ENCODE measurements at regions not wholly inside any gene's neighbourhood (a gene's known extent, or its start where the extent isn't known, plus 50 kb on each side); places are given as distances from the start of the nearest gene placed in this dataset.
"Not testable (repeated sequence)": the region's sequence is repeated elsewhere in the genome, so short reads cannot be mapped to it uniquely, and the experiment has no call there.

DNA sequence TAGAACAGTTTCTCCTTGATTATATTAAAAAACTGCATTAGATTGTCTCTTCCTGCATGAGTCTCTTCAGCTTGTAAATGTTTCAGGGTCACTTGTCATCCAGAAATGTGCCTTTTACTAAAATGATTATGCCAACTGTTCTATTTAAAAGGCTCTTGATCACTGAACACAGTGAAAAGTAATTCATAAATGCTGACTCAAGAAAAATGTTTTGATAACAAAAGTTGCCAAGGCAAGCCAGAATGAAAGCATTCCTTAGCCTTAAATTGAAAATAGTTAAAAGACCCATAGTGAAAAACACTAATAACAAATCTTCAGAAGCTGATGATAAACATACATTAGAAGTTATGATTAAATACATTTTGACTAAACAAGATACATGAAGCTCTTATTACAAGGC, 356.0 kb upstream of the KIF2B start:
- POLR2A ChIA-PET, result no interaction called here
- H3K4me1 Mint-ChIP-seq (ENCODE audit: low read depth), result no peaks in the 10 kb centered on the region
- no peak overlapping the region for H3K4me3 Mint-ChIP-seq
- no peaks in the 10 kb centered on the region for H3K36me3 Mint-ChIP-seq
- no peak overlapping the region for H3K27ac Mint-ChIP-seq
- CTCF ChIA-PET, result no interaction called here
- intact Hi-C loops (cut with micrococcal nuclease), result no loop called here
- H3K27me3 Mint-ChIP-seq, result no peaks in the 10 kb centered on the region
- no peak for DNase-seq
- H3K9me3 Mint-ChIP-seq, result peaks cover 17% of the 10 kb centered on the region

DNA sequence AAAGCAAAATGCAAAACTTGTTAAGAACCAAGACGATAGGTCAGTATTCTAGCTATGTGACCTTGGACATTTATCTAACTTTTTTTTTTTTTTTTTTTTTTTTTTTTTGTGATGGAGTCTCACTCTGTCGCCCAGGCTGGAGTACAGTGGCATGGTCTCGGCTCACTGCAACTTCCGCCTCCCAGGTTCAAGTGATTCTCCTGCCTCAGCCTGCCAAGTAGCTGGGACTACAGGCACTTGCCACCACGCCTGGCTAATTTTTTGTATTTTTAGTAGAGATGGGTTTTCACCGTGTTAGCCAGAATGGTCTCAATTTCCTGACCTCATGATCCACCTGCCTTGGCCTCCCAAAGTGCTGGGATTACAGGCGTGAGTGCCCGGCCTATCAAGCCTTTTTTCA, 358.3 kb upstream of the KIF2B start:
- H3K4me1 Mint-ChIP-seq (ENCODE audit: low read depth); H3K27me3 Mint-ChIP-seq; H3K36me3 Mint-ChIP-seq; H3K27ac Mint-ChIP-seq; intact Hi-C loops (cut with micrococcal nuclease); POLR2A ChIA-PET; DNase-seq; H3K4me3 Mint-ChIP-seq; CTCF ChIA-PET: not testable (repeated sequence)
- peaks cover 13% of the 10 kb centered on the region for H3K9me3 Mint-ChIP-seq

DNA sequence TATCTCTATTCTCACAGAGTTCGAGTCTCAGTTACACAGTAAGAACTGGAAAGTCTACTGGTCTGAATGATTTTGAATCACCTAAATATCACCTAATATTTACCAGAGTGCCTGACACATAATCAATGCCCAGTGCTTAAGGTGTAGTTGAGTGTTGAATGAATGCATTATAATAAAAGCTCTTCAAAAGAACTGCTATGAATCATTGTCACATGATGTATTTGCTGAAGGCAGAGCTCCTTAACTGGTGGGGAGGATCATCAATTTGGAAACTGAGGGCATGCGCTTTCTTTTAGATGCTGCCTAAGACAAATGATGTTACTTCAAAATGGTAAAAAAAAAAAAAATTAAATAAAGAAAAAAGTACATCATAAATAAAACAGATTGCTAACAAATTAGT, 359.4 kb upstream of the KIF2B start:
- no peak for DNase-seq
- intact Hi-C loops (cut with micrococcal nuclease), result no loop called here
- ChIA-PET POLR2A (no interaction called here), CTCF (no interaction called here)
- H3K9me3 Mint-ChIP-seq, result peaks cover 9% of the 10 kb centered on the region
- H3K36me3 Mint-ChIP-seq, result no peaks in the 10 kb centered on the region
- no peak overlapping the region for H3K4me3 Mint-ChIP-seq
- H3K27me3 Mint-ChIP-seq, result no peaks in the 10 kb centered on the region
- H3K27ac Mint-ChIP-seq, result no peak overlapping the region
- no peaks in the 10 kb centered on the region for H3K4me1 Mint-ChIP-seq (ENCODE audit: low read depth)

DNA sequence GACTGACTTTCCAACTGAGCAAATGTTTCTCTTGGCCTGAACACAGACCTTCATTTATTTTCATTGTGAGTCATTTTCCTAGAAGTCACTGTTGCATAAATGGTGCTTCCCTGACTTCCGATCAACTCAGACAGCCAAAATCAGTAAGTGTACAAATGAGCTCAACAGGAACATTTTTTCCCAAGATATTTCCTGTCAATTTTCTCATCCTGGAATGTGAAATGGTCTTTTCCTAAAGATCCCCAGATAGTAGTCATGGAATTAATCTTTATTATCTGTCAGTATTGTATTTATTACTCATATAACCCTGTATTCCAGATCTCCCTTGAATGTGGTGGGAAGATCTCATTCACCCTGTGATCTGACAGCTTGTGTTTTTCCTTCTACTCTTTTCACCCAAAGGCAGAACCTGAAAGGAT, 360.3 kb upstream of the KIF2B start:
- Mint-ChIP-seq H3K36me3 (no peaks in the 10 kb centered on the region), H3K4me3 (no peak overlapping the region), H3K27me3 (no peaks in the 10 kb centered on the region), H3K27ac (no peak overlapping the region), H3K9me3 (peaks cover 7% of the 10 kb centered on the region), H3K4me1 (ENCODE audit: low read depth) (no peaks in the 10 kb centered on the region)
- intact Hi-C loops (cut with micrococcal nuclease), result no loop called here
- ChIA-PET CTCF (no interaction called here), POLR2A (no interaction called here)
- no peak for DNase-seq

DNA sequence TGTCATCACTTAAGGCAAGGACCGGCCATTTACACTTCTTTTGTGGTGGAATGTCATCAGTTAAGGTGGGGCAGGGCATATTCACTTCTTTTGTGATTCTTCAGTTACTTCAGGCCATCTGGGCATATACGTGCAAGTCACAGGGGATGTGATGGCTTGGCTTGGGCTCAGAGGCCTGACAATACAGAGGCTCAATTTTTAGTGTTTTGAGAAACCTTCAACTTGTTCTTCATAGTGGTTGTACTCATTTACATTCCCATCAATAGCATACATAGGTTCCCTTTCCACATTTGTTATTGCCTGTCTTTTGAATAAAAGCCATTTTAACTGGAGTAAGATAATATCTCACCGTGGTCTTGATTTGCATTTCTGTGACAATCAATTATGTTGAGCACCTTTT, 366.8 kb upstream of the KIF2B start:
- intact Hi-C loops (cut with micrococcal nuclease); POLR2A ChIA-PET: not testable (repeated sequence)
- H3K9me3 Mint-ChIP-seq, result peaks cover 13% of the 10 kb centered on the region

DNA sequence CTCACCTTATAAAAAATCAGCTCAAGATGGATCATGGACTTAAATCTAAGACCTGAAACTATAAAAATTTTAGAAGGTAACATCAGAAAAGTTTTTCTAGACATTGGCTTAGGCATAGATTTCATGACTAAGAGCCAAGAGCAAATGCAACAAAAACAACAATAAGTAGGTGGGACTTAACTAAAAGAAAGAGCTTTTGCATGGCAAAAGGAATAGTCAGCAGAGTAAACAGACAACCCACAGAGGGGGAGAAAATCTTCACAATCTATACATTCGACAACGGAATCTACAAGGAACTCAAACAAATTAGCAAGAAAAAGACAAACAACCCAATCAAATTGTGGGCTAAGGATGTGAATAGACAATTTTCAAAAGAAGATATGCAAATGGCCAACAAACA, 368.4 kb upstream of the KIF2B start:
- Mint-ChIP-seq H3K27me3 (no peaks in the 10 kb centered on the region), H3K36me3 (no peaks in the 10 kb centered on the region), H3K4me3 (no peak overlapping the region), H3K4me1 (ENCODE audit: low read depth) (no peaks in the 10 kb centered on the region), H3K27ac (no peak overlapping the region), H3K9me3 (peaks cover 15% of the 10 kb centered on the region)
- ChIA-PET POLR2A (no interaction called here), CTCF (no interaction called here)
- DNase-seq, result no peak
- intact Hi-C loops (cut with micrococcal nuclease), result no loop called here

More for the DNA sequence above, 366.8 kb upstream of the KIF2B start:
- H3K36me3 Mint-ChIP-seq; H3K27ac Mint-ChIP-seq; H3K4me3 Mint-ChIP-seq; CTCF ChIA-PET; DNase-seq; H3K4me1 Mint-ChIP-seq (ENCODE audit: low read depth); H3K27me3 Mint-ChIP-seq: not testable (repeated sequence)

- DNase-seq, result no peak
- H3K27me3 Mint-ChIP-seq, result no peaks in the 10 kb centered on the region
- no peaks in the 10 kb centered on the region for H3K36me3 Mint-ChIP-seq
- peaks cover 14% of the 10 kb centered on the region for H3K9me3 Mint-ChIP-seq
- no peak overlapping the region for H3K27ac Mint-ChIP-seq
- H3K4me3 Mint-ChIP-seq, result no peak overlapping the region
- POLR2A ChIA-PET, result no interaction called here
- no peaks in the 10 kb centered on the region for H3K4me1 Mint-ChIP-seq (ENCODE audit: low read depth)
- CTCF ChIA-PET, result no interaction called here
- intact Hi-C loops (cut with micrococcal nuclease), result no loop called here
These were observed 373.4 kb upstream of the KIF2B start for GRCh38 chr17:53449324-53449723.

DNA sequence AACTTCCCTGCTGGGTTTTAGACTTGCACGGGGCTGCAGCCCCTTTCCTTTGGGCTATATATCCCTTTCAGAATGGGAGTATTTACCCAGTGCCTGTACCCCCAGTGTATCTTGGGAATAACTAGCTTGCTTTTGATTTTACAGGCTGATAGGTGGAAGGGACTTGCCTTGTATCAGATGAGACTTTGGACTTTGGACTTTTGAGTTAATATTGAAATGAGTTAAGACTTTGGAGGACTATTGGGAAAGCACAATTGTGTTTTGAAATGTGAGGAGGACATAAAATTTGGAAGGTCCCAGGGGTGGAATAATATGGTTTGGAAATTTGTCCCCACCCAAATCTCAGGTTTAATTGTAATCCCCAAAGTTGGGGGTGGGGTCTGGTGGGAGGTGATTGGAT, 393.8 kb upstream of the KIF2B start:
- Mint-ChIP-seq H3K36me3 (no peaks in the 10 kb centered on the region), H3K9me3 (peaks cover 9% of the 10 kb centered on the region), H3K27me3 (no peaks in the 10 kb centered on the region), H3K4me3 (no peak overlapping the region), H3K27ac (no peak overlapping the region), H3K4me1 (ENCODE audit: low read depth) (no peaks in the 10 kb centered on the region)
- CTCF ChIA-PET, result no interaction called here
- POLR2A ChIA-PET, result no interaction called here
- intact Hi-C loops (cut with micrococcal nuclease), result no loop called here
- no peak for DNase-seq

- POLR2A ChIA-PET, result no interaction called here
- intact Hi-C loops (cut with micrococcal nuclease), result no loop called here
- H3K36me3 Mint-ChIP-seq, result no peaks in the 10 kb centered on the region
These were observed 396.2 kb upstream of the KIF2B start for GRCh38 chr17:53426505-53426904.

DNA sequence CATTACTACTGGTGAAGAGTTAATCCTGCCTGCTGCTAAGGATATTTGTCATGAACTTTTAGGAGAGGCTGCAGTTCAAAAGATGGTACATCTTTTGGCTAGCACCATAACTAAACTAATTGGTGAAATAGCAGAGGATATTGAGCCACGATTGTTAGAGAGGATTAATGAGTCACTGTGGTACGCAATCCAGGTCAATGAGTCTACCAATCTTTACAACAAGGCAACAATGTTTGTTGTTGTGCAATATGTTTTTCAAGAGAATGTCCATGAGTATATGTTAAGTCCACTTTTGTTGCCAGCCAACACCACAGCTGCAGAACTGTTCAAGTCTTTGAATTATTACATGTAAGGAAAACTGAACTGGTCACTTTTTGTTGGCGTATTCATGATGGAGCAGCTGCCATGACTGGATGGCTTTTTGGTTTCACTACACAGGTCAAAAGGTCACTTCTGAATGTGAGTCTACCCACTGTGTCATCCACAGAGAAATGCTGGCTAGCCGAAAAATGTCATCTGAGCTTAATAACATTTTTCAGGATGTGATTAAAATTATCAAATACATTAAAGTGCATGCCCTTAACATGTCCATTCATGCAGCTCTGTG, 402.6 kb upstream of the KIF2B start:
- DNase-seq, result no peak
- Mint-ChIP-seq H3K4me3 (no peak overlapping the region), H3K36me3 (no peaks in the 10 kb centered on the region), H3K27ac (no peak overlapping the region), H3K9me3 (peaks cover 14% of the 10 kb centered on the region), H3K4me1 (ENCODE audit: low read depth) (no peaks in the 10 kb centered on the region), H3K27me3 (no peaks in the 10 kb centered on the region)
- POLR2A ChIA-PET, result no interaction called here
- intact Hi-C loops (cut with micrococcal nuclease), result no loop called here
- CTCF ChIA-PET, result no interaction called here

More at GRCh38 chr17:53426505-53426904, 396.2 kb upstream of the KIF2B start:
- Mint-ChIP-seq H3K4me3 (no peak overlapping the region), H3K4me1 (ENCODE audit: low read depth) (no peaks in the 10 kb centered on the region), H3K27me3 (no peaks in the 10 kb centered on the region), H3K9me3 (peaks cover 9% of the 10 kb centered on the region), H3K27ac (no peak overlapping the region)
- CTCF ChIA-PET, result no interaction called here
- DNase-seq, result no peak

DNA sequence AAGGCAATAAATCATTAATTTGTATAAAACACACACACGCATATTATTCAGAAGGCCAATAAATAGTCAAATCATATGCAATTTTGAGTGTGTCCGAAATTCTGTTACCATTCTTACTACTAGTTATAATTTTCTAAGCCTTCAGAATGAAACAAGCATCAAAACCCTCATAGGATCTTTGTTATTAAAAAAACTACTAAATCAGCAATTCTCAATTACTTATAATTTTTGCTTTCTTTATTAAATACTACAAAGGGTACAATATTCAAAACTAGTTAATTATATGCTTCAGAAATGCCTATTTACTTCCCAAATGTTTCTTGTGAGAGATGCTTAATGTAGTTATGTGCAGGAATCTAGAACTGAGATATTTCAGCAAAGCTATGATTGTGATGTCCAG, 413.1 kb upstream of the KIF2B start:
- POLR2A ChIA-PET, result no interaction called here
- no peak overlapping the region for H3K27ac Mint-ChIP-seq
- H3K27me3 Mint-ChIP-seq, result no peaks in the 10 kb centered on the region
- CTCF ChIA-PET, result no interaction called here
- intact Hi-C loops (cut with micrococcal nuclease), result no loop called here
- no peaks in the 10 kb centered on the region for H3K36me3 Mint-ChIP-seq
- no peak for DNase-seq
- H3K4me1 Mint-ChIP-seq (ENCODE audit: low read depth), result no peaks in the 10 kb centered on the region
- peaks cover 31% of the 10 kb centered on the region for H3K9me3 Mint-ChIP-seq
- no peak overlapping the region for H3K4me3 Mint-ChIP-seq

DNA sequence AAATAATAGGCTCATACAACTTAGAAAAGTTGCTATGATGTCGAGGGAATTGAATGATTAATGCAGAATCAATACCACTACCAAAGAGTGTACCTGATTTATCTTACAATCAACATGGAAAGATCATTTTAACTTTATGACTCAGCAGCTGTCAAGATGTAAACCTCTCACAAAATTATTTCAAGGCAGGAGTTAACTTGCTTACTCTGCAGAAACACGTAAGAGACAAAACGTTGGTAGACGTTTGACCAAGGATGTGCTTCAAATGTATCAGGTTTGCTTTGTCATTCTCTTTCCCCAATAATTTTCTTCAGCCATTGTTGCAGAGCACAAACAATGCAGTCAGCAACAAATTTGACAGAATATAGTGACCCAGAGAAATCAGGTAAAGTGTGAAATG, 415.8 kb upstream of the KIF2B start:
- no peak overlapping the region for H3K27ac Mint-ChIP-seq
- intact Hi-C loops (cut with micrococcal nuclease), result no loop called here
- H3K36me3 Mint-ChIP-seq, result no peaks in the 10 kb centered on the region
- H3K9me3 Mint-ChIP-seq, result peaks cover 30% of the 10 kb centered on the region
- DNase-seq, result no peak
- H3K4me1 Mint-ChIP-seq (ENCODE audit: low read depth), result no peaks in the 10 kb centered on the region
- no peaks in the 10 kb centered on the region for H3K27me3 Mint-ChIP-seq
- POLR2A ChIA-PET, result no interaction called here
- H3K4me3 Mint-ChIP-seq, result no peak overlapping the region
- CTCF ChIA-PET, result interaction anchor here (0.7 kb wide), 1 partner anchor 52 kb away, joined by 3 read pairs; no protein-coding TSS in a partner anchor

GRCh38 chr17:53391197-53391596, 431.5 kb upstream of the KIF2B start:
- H3K9me3 Mint-ChIP-seq, result peaks cover 9% of the 10 kb centered on the region
- ChIA-PET POLR2A (no interaction called here), CTCF (no interaction called here)
- no peak for DNase-seq
- no peaks in the 10 kb centered on the region for H3K4me1 Mint-ChIP-seq (ENCODE audit: low read depth)
- no peaks in the 10 kb centered on the region for H3K27me3 Mint-ChIP-seq
- H3K27ac Mint-ChIP-seq, result no peak overlapping the region
- no peak overlapping the region for H3K4me3 Mint-ChIP-seq
- no peaks in the 10 kb centered on the region for H3K36me3 Mint-ChIP-seq
- intact Hi-C loops (cut with micrococcal nuclease), result no loop called here

GRCh38 chr17:53390575-53390974, 432.2 kb upstream of the KIF2B start:
- CTCF ChIA-PET, result no interaction called here
- POLR2A ChIA-PET, result no interaction called here
- H3K4me1 Mint-ChIP-seq (ENCODE audit: low read depth), result no peaks in the 10 kb centered on the region

More at GRCh38 chr17:53390575-53390974, 432.2 kb upstream of the KIF2B start:
- intact Hi-C loops (cut with micrococcal nuclease), result no loop called here
- Mint-ChIP-seq H3K36me3 (no peaks in the 10 kb centered on the region), H3K4me3 (no peak overlapping the region), H3K27me3 (no peaks in the 10 kb centered on the region), H3K27ac (no peak overlapping the region), H3K9me3 (peaks cover 9% of the 10 kb centered on the region)
- DNase-seq, result no peak

Data from activated CD4-positive, alpha-beta memory T cell treated with anti-CD3 and anti-CD28 coated beads for 36 hours (primary cell).